ENCODE measurements at regions not wholly inside any gene's neighbourhood (a gene's known extent, or its start where the extent isn't known, plus 50 kb on each side); places are given as distances from the start of the nearest gene placed in this dataset.

DNA sequence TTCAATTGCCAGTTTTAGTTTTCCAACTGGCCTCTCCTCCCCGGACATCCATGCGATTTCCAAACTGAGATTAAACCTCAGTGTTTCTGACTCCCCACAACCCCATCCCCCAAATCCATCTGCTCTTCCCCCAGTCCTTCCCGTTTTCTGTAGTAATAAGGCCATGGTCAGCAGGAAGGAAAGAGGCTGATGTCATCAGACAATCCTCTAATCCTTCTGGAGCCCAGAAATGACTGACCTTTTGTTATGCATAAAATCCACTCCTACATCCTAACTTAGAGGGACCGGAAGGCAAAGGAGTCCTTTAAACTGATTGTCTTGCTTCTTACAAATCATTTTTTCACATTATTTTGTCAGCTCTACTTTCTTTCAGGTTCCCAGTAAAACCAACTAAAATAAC is 155.8 kb downstream of the INO80D start:
- intact Hi-C loops (cut with DNase I), result no loop called here
- H3K36me3 ChIP-seq, result no peaks in the 10 kb centered on the region
- no peak for TF ChIP-seq POLR2A (IDR thresholded peaks at IDR 0.05)
- TF ChIP-seq EP300 (IDR thresholded peaks at IDR 0.05), result no peak
- no peak for TF ChIP-seq POLR2AphosphoS5 (IDR thresholded peaks at IDR 0.05)
- TF ChIP-seq, protein P1, sequence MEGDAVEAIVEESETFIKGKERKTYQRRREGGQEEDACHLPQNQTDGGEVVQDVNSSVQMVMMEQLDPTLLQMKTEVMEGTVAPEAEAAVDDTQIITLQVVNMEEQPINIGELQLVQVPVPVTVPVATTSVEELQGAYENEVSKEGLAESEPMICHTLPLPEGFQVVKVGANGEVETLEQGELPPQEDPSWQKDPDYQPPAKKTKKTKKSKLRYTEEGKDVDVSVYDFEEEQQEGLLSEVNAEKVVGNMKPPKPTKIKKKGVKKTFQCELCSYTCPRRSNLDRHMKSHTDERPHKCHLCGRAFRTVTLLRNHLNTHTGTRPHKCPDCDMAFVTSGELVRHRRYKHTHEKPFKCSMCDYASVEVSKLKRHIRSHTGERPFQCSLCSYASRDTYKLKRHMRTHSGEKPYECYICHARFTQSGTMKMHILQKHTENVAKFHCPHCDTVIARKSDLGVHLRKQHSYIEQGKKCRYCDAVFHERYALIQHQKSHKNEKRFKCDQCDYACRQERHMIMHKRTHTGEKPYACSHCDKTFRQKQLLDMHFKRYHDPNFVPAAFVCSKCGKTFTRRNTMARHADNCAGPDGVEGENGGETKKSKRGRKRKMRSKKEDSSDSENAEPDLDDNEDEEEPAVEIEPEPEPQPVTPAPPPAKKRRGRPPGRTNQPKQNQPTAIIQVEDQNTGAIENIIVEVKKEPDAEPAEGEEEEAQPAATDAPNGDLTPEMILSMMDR (IDR thresholded peaks at IDR 0.05), result no peak
- WGBS, 2 donors, result 67 to 70% methylated on average over 4 of the region's 4 CpGs
- no peak overlapping the region for H3K4me3 ChIP-seq
- no peaks in the 10 kb centered on the region for H3K9me3 ChIP-seq
- DNase-seq, result no peak
- H3K27ac ChIP-seq, result peak overlapping the region in 1 of 4 donors; percentile 23
- peaks cover 0 to 18% (median 16%) of the 10 kb centered on the region in 4 donors for H3K4me1 ChIP-seq
- H3K27me3 ChIP-seq, result no peaks in the 10 kb centered on the region

DNA sequence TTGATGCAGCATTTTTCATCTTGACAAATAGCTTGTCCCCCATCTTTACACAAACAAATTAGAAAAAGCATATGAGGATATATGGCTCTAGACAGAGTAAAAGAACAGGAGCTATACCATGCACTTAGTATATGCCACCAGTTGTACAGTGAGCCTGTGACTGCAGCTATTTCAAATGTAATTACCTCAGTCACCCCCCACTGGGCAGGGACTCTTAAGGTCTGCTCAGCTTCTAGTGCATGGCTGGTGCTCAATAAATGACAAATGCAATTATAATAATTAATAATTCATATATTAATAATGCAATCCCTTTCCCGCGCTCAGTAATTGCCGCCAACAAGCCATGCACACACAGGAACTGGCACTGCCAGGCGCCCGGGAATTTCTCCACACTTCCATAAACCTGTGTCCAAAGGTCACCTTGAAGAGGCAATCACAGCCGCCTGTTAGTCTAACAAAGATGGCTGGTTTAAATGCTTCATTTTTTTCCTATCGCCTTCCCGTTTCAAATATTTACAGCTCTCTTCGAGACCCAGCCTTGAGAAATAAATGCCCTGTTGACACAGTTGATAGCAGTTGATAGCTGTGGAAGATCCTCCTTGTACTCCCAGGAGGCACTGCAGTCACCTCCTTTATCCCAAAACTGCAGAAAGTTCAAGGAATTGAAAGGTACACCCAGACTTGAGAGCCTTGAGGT is 156.6 kb downstream of the INO80D start:
- H3K4me1 ChIP-seq, result peaks cover 0 to 18% (median 16%) of the 10 kb centered on the region in 4 donors
- no peaks in the 10 kb centered on the region for H3K9me3 ChIP-seq
- H3K36me3 ChIP-seq, result no peaks in the 10 kb centered on the region
- TF ChIP-seq POLR2AphosphoS5 (IDR thresholded peaks at IDR 0.05), result no peak
- no peak for TF ChIP-seq EP300 (IDR thresholded peaks at IDR 0.05)
- TF ChIP-seq, protein P1 (IDR thresholded peaks at IDR 0.05), result no peak
- TF ChIP-seq POLR2A (IDR thresholded peaks at IDR 0.05), result no peak
- no peak for DNase-seq
- no peaks in the 10 kb centered on the region for H3K27me3 ChIP-seq
- intact Hi-C loops (cut with DNase I), result loop anchor here (5.0 kb wide), 4 partner anchors 37 to 1787 kb away; partner anchors contain the start of gene NRP2
- 18 to 67% methylated on average over 9 of the region's 9 CpGs for WGBS, 2 donors
- no peak overlapping the region for H3K27ac ChIP-seq
- H3K4me3 ChIP-seq, result no peak overlapping the region

DNA sequence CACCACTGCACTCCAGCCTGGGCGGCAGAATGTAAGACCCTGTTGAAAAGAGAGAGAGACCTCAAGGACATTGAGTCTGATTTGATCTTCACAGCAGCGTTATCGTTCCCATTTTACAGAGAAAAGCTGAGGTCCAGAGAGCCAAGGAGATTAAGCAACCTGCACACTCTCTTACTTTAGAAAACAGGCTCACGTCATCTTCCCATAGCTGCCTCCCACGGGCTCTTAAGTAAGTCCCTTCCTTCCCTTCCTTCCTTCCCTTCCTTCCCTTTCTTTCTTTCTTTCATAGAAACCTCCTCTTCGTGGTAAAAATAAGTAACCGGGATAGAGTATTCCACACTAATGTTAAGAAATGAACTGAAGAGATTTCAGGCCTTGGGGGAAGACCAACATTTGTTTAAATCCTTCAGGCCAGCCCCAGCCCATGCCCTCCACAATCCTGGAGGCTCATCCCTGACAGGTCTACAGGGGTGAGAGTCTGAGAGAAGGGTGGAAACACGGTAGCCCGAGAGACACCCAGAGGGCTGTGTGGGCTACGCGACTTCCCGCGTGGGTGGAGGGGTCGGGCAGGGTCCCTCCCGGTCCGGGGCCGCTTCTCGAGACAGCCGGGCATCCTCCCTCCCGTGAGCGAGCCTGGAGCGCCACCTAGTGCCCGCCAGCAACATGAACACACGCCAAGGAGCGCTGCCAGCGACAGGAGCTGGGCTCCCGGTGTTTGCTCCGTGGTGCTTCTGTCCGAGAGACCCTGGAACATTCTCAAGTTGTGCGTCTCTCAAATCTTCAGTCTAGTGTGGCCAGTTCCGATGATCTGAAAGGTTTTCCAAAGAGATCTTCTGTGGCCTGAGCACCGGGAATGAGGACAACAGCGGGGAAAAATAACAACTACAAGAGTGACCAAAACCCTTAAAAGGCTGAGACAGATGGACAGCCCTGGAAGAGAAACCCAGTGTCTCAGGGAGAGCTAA is 160.3 kb downstream of the INO80D start:
- peak overlapping the region in 3 of 4 donors; percentile 26 to 41 (median 35) for H3K4me3 ChIP-seq
- no peaks in the 10 kb centered on the region for H3K27me3 ChIP-seq
- DNase-seq, result peak; percentile 92
- TF ChIP-seq POLR2AphosphoS5 (IDR thresholded peaks at IDR 0.05) (peak in 2 of 4 donors; percentile 31 to 37), EP300 (IDR thresholded peaks at IDR 0.05) (no peak)
- TF ChIP-seq, protein P1 (IDR thresholded peaks at IDR 0.05), result peak; percentile 89 to 96 (median 94)
- WGBS, 2 donors, result 14 to 15% methylated on average over 33 of the region's 33 CpGs
- peaks cover 0 to 18% (median 11%) of the 10 kb centered on the region in 4 donors for H3K4me1 ChIP-seq
- no peaks in the 10 kb centered on the region for H3K36me3 ChIP-seq
- intact Hi-C loops (cut with DNase I), result loop anchor here (5.0 kb wide), 4 partner anchors 33 to 1783 kb away; partner anchors contain the start of gene NRP2
- H3K9me3 ChIP-seq, result no peaks in the 10 kb centered on the region
- peak overlapping the region in 3 of 4 donors; percentile 53 to 69 (median 58) for H3K27ac ChIP-seq

DNA sequence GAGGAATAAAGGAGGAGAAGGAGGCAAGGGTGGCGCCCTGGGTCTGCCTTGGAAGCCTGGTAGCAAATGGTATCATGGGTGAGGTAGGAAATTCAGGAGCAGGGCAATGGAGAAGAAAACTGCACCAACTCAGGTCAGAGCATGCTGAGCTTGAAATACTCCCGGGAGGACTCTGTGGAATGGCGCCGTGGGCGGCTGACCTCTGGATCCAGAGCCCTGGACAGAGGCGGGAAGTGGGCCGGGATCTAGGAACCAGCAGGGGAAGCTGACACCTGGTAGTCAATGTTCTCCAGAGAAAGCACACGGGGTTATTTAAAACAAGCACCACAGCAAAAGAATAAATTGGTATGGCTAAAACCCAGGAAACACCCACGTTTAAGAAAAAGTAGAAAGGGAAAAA is 161.3 kb downstream of the INO80D start:
- Histone ChIP-seq H3K4me3 (no peak overlapping the region), H3K27ac (no peak overlapping the region), H3K27me3 (no peaks in the 10 kb centered on the region), H3K36me3 (no peaks in the 10 kb centered on the region), H3K4me1 (peaks cover 0 to 13% (median 5%) of the 10 kb centered on the region in 4 donors), H3K9me3 (no peaks in the 10 kb centered on the region)
- DNase-seq, result peak; percentile 56
- intact Hi-C loops (cut with DNase I), result loop anchor here (5.0 kb wide), 4 partner anchors 32 to 1782 kb away; partner anchors contain the start of gene NRP2
- no peak for TF ChIP-seq EP300 (IDR thresholded peaks at IDR 0.05)
- TF ChIP-seq, protein P1 (IDR thresholded peaks at IDR 0.05), result no peak
- no peak for TF ChIP-seq POLR2A (IDR thresholded peaks at IDR 0.05)
- TF ChIP-seq POLR2AphosphoS5 (IDR thresholded peaks at IDR 0.05), result no peak
- 79 to 89% methylated on average over 9 of the region's 9 CpGs for WGBS, 2 donors

Measured in sigmoid colon (tissue), 6 donors.